Progenitor cell of endocrine pancreas (in vitro differentiated cells): ENCODE measurements at regions not wholly inside any gene's neighbourhood (a gene's known extent, or its start where the extent isn't known, plus 50 kb on each side); places are given as distances from the start of the nearest gene placed in this dataset.

Experiments
- DNase-seq: peaks from one replicate; pipeline ENCODE4 v3.0.0; 2021; ENCODE audit warnings: low spot score; ENCODE audit not compliant: unreplicated experiment
- H3K27ac Mint-ChIP-seq: 2 replicates; pipeline ENCODE4 v1.8.0; 2021; ENCODE audit warnings: mild to moderate bottlenecking, moderate library complexity, mixed read lengths
- H3K27me3 Mint-ChIP-seq: 2 replicates; pipeline ENCODE4 v1.8.0; 2021; ENCODE audit warnings: mixed read lengths
- H3K36me3 Mint-ChIP-seq: 2 replicates; pipeline ENCODE4 v1.8.0; 2022; ENCODE audit warnings: mixed read lengths; ENCODE audit not compliant: insufficient read depth
- H3K4me1 Mint-ChIP-seq: 2 replicates; pipeline ENCODE4 v1.8.0; 2021; ENCODE audit warnings: low read depth, mixed read lengths
- H3K4me3 Mint-ChIP-seq: 2 replicates; pipeline ENCODE4 v1.8.0; 2021; ENCODE audit warnings: low read depth, mild to moderate bottlenecking, moderate library complexity, mixed read lengths
- H3K9me3 Mint-ChIP-seq: 2 replicates; pipeline ENCODE4 v1.8.0; 2021; ENCODE audit warnings: low read depth, mixed read lengths
- TF ChIP-seq, protein P1 (sequence below): fragments of 200-600 bp; sonication (generic); IDR thresholded peaks from one replicate; pipeline ENCODE4 v1.5.0; 2021; ENCODE audit warnings: antibody characterized with exemption, mild to moderate bottlenecking; ENCODE audit not compliant: unreplicated experiment

GRCh38 chr1:114232691-114233090, 79.0 kb upstream of the SYT6 start:
- TF ChIP-seq, protein P1, sequence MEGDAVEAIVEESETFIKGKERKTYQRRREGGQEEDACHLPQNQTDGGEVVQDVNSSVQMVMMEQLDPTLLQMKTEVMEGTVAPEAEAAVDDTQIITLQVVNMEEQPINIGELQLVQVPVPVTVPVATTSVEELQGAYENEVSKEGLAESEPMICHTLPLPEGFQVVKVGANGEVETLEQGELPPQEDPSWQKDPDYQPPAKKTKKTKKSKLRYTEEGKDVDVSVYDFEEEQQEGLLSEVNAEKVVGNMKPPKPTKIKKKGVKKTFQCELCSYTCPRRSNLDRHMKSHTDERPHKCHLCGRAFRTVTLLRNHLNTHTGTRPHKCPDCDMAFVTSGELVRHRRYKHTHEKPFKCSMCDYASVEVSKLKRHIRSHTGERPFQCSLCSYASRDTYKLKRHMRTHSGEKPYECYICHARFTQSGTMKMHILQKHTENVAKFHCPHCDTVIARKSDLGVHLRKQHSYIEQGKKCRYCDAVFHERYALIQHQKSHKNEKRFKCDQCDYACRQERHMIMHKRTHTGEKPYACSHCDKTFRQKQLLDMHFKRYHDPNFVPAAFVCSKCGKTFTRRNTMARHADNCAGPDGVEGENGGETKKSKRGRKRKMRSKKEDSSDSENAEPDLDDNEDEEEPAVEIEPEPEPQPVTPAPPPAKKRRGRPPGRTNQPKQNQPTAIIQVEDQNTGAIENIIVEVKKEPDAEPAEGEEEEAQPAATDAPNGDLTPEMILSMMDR: no peak
- H3K36me3 Mint-ChIP-seq: no peaks in the 10 kb centered on the region
- H3K27me3 Mint-ChIP-seq: peaks cover 10% of the 10 kb centered on the region
- no peaks in the 10 kb centered on the region for H3K9me3 Mint-ChIP-seq
- no peaks in the 10 kb centered on the region for H3K4me1 Mint-ChIP-seq
- H3K4me3 Mint-ChIP-seq: no peak overlapping the region
- DNase-seq: no peak
- H3K27ac Mint-ChIP-seq: no peak overlapping the region

DNA sequence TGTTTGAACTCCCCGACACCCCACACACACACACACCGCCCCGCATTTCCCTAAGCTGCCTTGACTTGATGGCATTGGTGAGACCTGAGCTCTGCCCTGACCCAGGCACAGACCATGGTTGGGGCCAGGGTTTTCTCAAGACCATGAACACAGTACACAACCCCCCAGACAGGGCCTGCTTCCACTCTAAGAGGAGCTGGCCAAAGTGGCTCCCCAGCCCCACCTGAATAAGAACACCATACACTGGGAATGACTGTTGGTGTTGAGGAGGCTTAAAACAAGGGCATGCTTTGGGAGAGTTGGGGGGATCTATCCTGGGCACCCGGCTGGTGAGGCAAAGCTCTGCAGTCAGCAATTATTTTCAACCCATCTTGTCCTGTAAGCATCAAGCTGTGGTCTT, 77.6 kb upstream of the SYT6 start:
- no peak for DNase-seq
- Mint-ChIP-seq H3K4me1 (no peaks in the 10 kb centered on the region), H3K9me3 (no peaks in the 10 kb centered on the region), H3K36me3 (no peaks in the 10 kb centered on the region), H3K27ac (no peak overlapping the region), H3K4me3 (no peak overlapping the region), H3K27me3 (peaks cover 15% of the 10 kb centered on the region)
- TF ChIP-seq, protein P1: no peak

GRCh38 chr1:114229368-114229767, 75.7 kb upstream of the SYT6 start:
- no peak overlapping the region for H3K4me3 Mint-ChIP-seq
- H3K36me3 Mint-ChIP-seq: no peaks in the 10 kb centered on the region
- H3K9me3 Mint-ChIP-seq: no peaks in the 10 kb centered on the region
- TF ChIP-seq, protein P1: no peak
- no peaks in the 10 kb centered on the region for H3K4me1 Mint-ChIP-seq
- DNase-seq: no peak
- no peak overlapping the region for H3K27ac Mint-ChIP-seq
- peaks cover 15% of the 10 kb centered on the region for H3K27me3 Mint-ChIP-seq

- Mint-ChIP-seq H3K27me3 (peaks cover 12% of the 10 kb centered on the region), H3K9me3 (no peaks in the 10 kb centered on the region), H3K4me3 (no peak overlapping the region), H3K27ac (no peak overlapping the region), H3K36me3 (no peaks in the 10 kb centered on the region), H3K4me1 (no peaks in the 10 kb centered on the region)
- no peak for DNase-seq
- TF ChIP-seq, protein P1: no peak
Observed at GRCh38 chr1:114227059-114227458, 73.4 kb upstream of the SYT6 start.

GRCh38 chr1:114224196-114224907, 70.7 kb upstream of the SYT6 start:
- Mint-ChIP-seq H3K36me3 (no peaks in the 10 kb centered on the region), H3K27ac (no peak overlapping the region), H3K27me3 (peaks cover 6% of the 10 kb centered on the region), H3K4me1 (no peaks in the 10 kb centered on the region), H3K9me3 (no peaks in the 10 kb centered on the region), H3K4me3 (no peak overlapping the region)
- TF ChIP-seq, protein P1: no peak
- DNase-seq: no peak
